ENCODE measurements at regions not wholly inside any gene's neighbourhood (a gene's known extent, or its start where the extent isn't known, plus 50 kb on each side); places are given as distances from the start of the nearest gene placed in this dataset.

DNA sequence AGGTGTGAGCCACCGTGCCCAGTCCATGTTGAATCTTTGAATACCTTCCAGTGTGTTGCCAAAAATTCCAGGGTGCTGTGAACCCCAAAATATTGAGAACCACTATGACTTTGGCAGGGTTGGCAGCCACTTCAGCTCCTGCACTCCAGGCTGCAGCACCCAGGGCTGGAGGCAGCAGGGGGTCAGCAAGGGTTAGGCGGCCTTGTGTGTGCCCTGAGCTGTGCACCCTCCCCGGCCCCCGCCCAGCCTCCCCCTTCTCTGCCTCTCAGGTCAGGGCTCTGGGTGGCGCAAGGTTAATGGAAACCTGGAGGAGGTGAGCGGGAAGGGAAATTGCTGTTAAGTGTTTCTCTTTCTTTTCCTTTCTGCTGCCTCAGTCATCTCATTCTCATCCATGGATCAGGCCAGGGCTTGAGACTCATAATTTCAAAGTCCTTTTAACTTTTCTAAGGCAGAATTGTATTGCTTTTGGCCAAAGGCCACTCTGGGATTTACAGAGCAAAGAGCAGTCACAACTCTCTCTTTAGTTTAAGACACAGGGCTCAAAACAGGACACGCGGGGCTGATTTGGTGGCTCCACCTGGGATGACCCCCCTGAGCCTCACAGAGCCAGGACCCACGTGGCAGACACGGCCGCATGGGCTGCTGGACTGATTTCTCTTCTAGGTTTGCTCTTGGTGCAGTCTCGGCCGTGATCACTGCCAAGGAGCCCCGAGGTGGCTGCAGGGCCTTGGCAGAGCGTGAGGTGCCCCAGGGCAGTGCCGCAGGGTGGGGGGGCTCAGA is 212.3 kb downstream of the PTPRU start:
- no peaks in the 10 kb centered on the region for H3K27me3 ChIP-seq (ENCODE audit: control insufficient read depth in 3 of 3, insufficient read depth in 3 of 3, low read length in 2 of 3)
- no peaks in the 10 kb centered on the region for H3K9me3 ChIP-seq (ENCODE audit: control insufficient read depth in 4 of 4, insufficient read depth in 3 of 4, low read length in 3 of 4)
- no peak overlapping the region for H3K9ac ChIP-seq (ENCODE audit: insufficient read depth in 1 of 2, low read length in 2 of 2)
- TF ChIP-seq, protein P1, sequence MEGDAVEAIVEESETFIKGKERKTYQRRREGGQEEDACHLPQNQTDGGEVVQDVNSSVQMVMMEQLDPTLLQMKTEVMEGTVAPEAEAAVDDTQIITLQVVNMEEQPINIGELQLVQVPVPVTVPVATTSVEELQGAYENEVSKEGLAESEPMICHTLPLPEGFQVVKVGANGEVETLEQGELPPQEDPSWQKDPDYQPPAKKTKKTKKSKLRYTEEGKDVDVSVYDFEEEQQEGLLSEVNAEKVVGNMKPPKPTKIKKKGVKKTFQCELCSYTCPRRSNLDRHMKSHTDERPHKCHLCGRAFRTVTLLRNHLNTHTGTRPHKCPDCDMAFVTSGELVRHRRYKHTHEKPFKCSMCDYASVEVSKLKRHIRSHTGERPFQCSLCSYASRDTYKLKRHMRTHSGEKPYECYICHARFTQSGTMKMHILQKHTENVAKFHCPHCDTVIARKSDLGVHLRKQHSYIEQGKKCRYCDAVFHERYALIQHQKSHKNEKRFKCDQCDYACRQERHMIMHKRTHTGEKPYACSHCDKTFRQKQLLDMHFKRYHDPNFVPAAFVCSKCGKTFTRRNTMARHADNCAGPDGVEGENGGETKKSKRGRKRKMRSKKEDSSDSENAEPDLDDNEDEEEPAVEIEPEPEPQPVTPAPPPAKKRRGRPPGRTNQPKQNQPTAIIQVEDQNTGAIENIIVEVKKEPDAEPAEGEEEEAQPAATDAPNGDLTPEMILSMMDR (IDR thresholded peaks at IDR 0.05; ENCODE audit: control extremely low read depth, extremely low read depth) = no peak
- ATAC-seq (ENCODE audit: insufficient read depth, low FRiP score) = no peak
- H3K4me3 ChIP-seq = no peak overlapping the region
- H3K36me3 ChIP-seq (ENCODE audit: control insufficient read depth in 4 of 4, insufficient read depth in 4 of 4, low read length in 4 of 4) = no peaks in the 10 kb centered on the region
- 80 to 85% methylated on average over 16 of the region's 16 CpGs for WGBS, 2 donors
- DNase-seq = no peak
- H3K4me1 ChIP-seq (ENCODE audit: control insufficient read depth in 5 of 5, insufficient read depth in 5 of 5, low read length in 5 of 5) = peaks cover 0 to 2% (median 0%) of the 10 kb centered on the region in 5 donors
- no peak overlapping the region for H3K27ac ChIP-seq (ENCODE audit: low read depth in 1 of 2, low read length in 1 of 2)

DNA sequence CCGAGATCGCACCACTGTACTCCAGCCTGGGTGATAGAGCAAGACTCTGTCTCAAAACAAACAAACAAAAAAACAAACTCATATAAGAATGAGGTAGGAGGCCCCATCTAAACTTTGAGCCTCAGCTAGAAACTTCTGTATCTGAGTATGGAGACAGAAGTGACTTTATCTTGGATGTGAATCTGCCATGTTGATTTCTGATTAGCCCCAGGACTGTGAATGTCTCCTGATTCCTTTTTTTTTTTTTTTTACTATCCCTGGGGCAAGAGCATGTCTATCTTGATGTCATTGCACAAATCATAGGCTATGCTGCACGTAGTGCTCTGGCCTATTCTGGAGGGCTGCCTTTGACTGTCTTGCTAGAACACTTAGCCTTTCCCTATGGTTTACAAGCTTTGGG is 211.0 kb downstream of the PTPRU start:
- ATAC-seq (ENCODE audit: insufficient read depth, low FRiP score) (no peak), DNase-seq (no peak)
- peaks cover 0 to 5% (median 0%) of the 10 kb centered on the region in 5 donors for H3K4me1 ChIP-seq (ENCODE audit: control insufficient read depth in 5 of 5, insufficient read depth in 5 of 5, low read length in 5 of 5)
- 87 to 89% methylated on average over 3 of the region's 3 CpGs for WGBS, 2 donors
- H3K27ac ChIP-seq (ENCODE audit: low read depth in 1 of 2, low read length in 1 of 2) = no peak overlapping the region
- H3K4me3 ChIP-seq = no peak overlapping the region
- no peaks in the 10 kb centered on the region for H3K27me3 ChIP-seq (ENCODE audit: control insufficient read depth in 3 of 3, insufficient read depth in 3 of 3, low read length in 2 of 3)
- no peak overlapping the region for H3K9ac ChIP-seq (ENCODE audit: insufficient read depth in 1 of 2, low read length in 2 of 2)
- no peaks in the 10 kb centered on the region for H3K9me3 ChIP-seq (ENCODE audit: control insufficient read depth in 4 of 4, insufficient read depth in 3 of 4, low read length in 3 of 4)
- H3K36me3 ChIP-seq (ENCODE audit: control insufficient read depth in 4 of 4, insufficient read depth in 4 of 4, low read length in 4 of 4) = no peaks in the 10 kb centered on the region
- TF ChIP-seq, protein P1 (IDR thresholded peaks at IDR 0.05; ENCODE audit: control extremely low read depth, extremely low read depth) = no peak

DNA sequence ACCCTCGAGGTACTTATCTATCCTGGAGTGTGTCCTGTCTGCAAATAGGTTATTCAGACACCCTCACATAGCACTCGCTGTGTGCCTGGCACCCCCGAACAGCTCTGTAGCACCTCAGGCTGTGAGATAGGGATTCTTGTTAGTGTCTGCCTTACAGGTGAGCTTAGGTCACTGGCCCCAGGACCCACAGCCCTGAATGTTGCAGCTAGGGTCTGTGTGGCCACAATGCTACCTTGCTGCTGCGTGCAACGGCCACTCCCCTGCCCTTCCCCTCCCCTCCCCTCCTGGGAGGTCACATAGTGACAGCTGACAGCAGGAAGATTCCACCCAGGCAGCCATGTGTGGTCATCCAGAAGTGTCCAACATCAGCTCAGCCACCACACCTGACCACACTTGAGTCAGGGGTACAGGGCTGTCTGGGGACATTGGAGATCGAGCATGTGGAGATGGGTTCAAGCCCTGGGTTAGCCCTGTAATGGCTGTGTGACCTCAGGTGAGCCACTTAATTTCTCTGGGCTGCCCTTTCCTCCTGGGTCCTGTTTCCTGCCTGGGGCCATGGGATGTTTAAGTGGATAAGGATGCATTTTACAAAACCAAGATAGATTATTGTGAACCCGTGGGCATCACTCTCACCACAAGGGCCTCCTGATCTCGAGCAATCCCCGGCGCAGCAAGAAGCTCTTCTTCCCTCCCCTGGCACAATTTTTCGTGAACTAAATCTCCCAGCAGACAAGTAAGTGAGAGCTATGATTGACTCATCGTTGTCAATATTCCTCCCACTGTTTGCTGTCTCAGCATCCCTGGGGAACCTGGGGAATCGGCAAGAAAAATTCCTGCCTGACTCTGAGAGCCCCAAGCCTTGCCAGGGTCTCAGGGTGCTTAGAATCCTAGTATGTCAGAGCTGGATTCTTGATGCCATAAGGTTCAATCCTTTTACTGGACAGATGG is 208.7 kb downstream of the PTPRU start:
- 66 to 85% methylated on average over 13 of the region's 13 CpGs for WGBS, 2 donors

More for the DNA sequence above, 208.7 kb downstream of the PTPRU start:
- DNase-seq (no peak), ATAC-seq (ENCODE audit: insufficient read depth, low FRiP score) (no peak)
- no peaks in the 10 kb centered on the region for H3K9me3 ChIP-seq (ENCODE audit: control insufficient read depth in 4 of 4, insufficient read depth in 3 of 4, low read length in 3 of 4)
- peaks cover 0 to 5% (median 0%) of the 10 kb centered on the region in 5 donors for H3K4me1 ChIP-seq (ENCODE audit: control insufficient read depth in 5 of 5, insufficient read depth in 5 of 5, low read length in 5 of 5)
- H3K27me3 ChIP-seq (ENCODE audit: control insufficient read depth in 3 of 3, insufficient read depth in 3 of 3, low read length in 2 of 3) = no peaks in the 10 kb centered on the region
- no peak overlapping the region for H3K27ac ChIP-seq (ENCODE audit: low read depth in 1 of 2, low read length in 1 of 2)
- H3K9ac ChIP-seq (ENCODE audit: insufficient read depth in 1 of 2, low read length in 2 of 2) = no peak overlapping the region
- no peaks in the 10 kb centered on the region for H3K36me3 ChIP-seq (ENCODE audit: control insufficient read depth in 4 of 4, insufficient read depth in 4 of 4, low read length in 4 of 4)
- TF ChIP-seq, protein P1 (IDR thresholded peaks at IDR 0.05; ENCODE audit: control extremely low read depth, extremely low read depth) = no peak
- H3K4me3 ChIP-seq = no peak overlapping the region
